A549 (cell line): ENCODE measurements at regions not wholly inside any gene's neighbourhood (a gene's known extent, or its start where the extent isn't known, plus 50 kb on each side); places are given as distances from the start of the nearest gene placed in this dataset.
"Not testable (repeated sequence)": the region's sequence is repeated elsewhere in the genome, so short reads cannot be mapped to it uniquely, and the experiment has no call there.

Source experiments
- POLR2A ChIP-seq: IDR thresholded peaks from 2 replicates; pipeline ENCODE4 v1.6.1; 2012; ENCODE audit warnings: mild to moderate bottlenecking, low read length
- TP53 ChIP-seq: fragments of 250-450 bp; sonication (Bioruptor Pico); IDR thresholded peaks from 2 replicates; pipeline ENCODE4 v1.5.0; 2021; ENCODE audit warnings: mild to moderate bottlenecking, moderate library complexity
- TF ChIP-seq, protein P1 (sequence below): fragments of >200 bp; sonication (Bioruptor Twin); formaldehyde crosslinking; IDR thresholded peaks from 3 replicates; pipeline ENCODE4 v1.5.1; 2016

DNA sequence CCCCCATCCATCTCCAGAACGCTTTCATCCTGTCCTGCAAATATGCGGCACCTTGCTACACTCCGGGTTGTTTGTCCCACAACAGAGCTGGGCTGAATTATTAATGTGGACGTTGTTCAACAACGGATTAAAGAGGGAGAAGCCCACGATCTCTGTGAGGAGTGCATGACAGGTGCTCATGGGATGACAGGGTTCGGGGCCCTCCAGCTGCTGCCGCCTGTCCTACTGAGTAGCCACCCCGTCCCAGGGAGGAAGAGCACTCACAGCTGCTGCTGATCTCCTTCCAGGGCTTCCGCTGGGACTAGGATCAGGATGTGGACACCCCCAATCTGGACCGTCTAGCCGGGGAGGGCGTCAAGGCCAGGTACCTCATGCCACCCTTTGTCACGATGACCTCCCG is 121.0 kb upstream of the ROPN1B start:
- TF ChIP-seq TP53 (CRISPR knock-in tag); POLR2A: not testable (repeated sequence)
- TF ChIP-seq, protein P1, sequence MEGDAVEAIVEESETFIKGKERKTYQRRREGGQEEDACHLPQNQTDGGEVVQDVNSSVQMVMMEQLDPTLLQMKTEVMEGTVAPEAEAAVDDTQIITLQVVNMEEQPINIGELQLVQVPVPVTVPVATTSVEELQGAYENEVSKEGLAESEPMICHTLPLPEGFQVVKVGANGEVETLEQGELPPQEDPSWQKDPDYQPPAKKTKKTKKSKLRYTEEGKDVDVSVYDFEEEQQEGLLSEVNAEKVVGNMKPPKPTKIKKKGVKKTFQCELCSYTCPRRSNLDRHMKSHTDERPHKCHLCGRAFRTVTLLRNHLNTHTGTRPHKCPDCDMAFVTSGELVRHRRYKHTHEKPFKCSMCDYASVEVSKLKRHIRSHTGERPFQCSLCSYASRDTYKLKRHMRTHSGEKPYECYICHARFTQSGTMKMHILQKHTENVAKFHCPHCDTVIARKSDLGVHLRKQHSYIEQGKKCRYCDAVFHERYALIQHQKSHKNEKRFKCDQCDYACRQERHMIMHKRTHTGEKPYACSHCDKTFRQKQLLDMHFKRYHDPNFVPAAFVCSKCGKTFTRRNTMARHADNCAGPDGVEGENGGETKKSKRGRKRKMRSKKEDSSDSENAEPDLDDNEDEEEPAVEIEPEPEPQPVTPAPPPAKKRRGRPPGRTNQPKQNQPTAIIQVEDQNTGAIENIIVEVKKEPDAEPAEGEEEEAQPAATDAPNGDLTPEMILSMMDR: not testable (repeated sequence)
